Fibroblast of the conjunctiva (primary cell): ENCODE measurements at regions not wholly inside any gene's neighbourhood (a gene's known extent, or its start where the extent isn't known, plus 50 kb on each side); places are given as distances from the start of the nearest gene placed in this dataset.

Experiments
- DNase-seq: peaks from one replicate; pipeline ENCODE4 v3.0.0-alpha.2; 2010; ENCODE audit warnings: low read depth

DNA sequence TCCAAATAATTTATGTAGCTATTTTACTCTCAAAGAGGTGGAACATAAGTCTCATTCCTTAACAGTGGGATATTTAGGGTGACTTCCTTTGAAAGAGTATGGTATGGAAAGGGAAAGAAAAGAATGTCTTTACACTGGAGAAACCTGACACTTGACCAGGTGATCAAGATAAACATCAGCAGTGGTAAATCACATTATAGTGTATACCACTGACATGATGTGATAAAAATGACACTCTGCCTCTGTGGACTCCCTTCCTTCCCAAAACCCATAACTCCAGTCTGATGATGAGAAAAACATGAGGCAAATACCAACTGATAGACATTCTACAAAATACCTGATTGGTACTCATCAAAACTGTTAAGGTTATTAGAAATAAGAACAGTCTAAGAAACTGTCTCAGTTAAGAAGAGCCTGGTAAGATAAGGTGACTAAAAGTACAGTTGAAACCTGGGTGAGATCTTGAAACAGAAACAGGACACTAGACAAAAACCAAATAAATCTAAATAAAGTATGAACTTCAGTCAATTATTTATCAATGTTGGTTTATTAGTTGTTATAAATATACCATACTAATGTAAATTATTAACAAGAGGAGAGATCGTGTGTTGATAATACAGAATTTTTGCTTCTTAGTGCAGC, 144.2 kb upstream of the PCDH18 start:
- DNase-seq = no peak

DNA sequence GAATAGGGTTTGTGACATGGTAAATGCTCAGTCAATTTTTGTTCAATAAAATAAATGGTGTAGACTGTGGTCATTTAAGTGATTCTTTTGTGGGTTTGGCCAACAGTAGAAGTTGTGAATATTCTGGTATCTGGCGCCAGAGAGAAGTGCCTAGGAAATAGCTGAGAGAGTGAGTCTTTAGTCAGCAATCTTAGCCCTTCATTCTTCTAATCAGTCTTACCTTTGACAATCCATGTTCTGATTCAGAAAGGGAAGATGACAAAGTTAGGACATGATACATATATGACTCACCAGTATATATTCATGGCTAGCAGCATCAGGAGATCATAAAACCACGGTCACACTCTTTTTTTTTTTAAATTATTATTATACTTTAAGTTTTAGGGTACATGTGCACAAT, 141.8 kb upstream of the PCDH18 start:
- DNase-seq = no peak

DNA sequence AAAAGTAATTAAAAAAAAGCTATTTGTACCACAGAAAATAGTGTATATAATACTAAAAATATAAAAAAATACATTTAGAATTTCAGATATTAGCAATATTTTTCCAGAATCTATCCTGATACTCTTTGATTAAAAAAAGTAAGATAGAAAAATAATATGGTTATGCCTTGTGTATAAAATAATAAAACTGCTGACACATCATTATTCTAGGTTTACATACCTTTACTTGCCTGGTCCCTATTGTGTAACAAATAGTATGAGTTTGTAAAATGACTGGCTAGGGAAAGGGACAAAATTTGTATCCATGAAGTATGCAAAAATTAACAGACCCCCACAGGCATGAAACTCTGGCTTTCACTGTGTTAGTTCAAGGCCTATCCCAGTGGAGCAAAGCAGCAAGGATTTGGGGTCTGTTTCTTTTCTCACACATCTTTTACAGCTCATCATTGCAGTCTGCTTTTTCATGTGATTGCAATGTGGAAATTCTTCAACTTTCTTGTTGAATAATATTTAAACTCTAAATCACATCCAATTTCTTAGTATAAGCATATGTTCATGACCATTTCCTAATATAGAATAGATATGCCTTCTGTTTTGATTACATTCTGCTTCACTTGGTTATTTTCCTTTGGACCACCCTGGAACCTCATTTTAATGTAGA, 136.7 kb upstream of the PCDH18 start:
- no peak for DNase-seq

DNA sequence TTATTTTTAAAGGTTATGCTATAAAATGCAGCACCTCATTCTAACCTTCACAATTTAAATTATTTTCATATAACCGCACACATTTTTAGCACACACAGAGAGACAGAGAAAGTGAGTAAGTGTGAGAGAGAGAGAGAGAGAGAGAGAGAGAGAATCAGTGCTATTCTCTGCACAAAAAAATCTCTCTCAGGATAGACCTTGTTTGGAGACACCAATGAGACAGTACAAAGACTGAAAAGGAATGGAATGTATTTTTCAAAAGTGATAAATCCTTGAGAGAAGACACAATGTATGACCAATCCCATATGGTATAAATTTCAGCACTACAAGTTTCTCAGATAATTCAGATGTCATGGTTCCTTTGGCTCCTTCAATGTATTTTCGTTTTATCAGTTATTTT, 132.1 kb upstream of the PCDH18 start:
- DNase-seq = no peak

DNA sequence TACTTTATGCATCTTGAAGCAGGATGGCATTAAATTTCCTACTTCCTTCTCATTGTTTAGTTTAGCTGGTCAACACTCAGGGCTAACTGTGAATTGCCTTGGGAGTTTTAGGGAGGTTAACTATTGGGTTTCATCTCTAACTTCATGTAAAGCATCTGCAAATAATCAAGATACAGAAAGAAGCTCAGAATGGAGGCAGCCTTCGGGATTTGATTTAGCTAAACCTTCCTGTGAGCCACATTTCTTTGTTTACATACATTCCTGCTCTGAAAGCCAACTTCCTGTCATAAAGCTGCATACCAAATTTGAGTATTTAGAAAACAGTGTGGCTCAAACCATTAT, 131.7 kb upstream of the PCDH18 start:
- DNase-seq = peak; percentile 90

DNA sequence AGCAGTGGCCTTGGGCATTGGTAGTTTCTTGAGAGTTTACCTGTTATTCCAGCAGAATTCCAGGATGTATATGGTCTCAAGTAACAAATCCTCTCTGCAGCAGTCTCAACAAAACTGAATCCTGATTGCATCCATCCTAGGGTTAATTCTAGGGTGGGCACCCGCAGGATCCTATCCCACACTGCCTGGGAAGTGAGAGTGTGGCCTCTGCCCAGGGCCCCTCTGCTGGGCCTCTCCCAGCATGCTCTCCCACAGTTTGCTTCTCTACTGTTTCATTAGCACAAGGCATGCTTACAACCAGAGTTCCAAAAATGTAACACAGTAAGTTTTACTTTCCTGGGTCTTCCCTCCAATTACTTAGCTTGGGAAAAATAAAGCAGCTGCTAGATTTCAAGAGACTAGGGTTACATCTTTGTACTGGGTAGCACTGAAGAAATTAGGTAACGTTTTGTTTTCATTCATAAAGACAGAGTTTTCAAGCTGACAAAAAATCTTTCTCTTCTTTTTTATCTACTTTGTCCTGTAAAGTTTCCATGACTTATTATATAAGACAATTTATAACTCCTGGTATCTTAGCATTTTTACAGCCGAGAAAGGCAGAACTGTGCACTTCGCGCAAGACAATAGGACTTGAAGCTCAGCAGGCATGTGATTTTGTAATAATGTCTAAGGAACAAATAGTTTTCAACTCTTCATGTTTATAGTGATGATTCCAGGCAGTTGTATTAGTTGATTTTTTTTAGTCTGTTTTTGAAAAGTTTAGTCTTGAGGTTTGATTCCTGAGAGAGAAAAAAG, 131.2 kb upstream of the PCDH18 start:
- no peak for DNase-seq

DNA sequence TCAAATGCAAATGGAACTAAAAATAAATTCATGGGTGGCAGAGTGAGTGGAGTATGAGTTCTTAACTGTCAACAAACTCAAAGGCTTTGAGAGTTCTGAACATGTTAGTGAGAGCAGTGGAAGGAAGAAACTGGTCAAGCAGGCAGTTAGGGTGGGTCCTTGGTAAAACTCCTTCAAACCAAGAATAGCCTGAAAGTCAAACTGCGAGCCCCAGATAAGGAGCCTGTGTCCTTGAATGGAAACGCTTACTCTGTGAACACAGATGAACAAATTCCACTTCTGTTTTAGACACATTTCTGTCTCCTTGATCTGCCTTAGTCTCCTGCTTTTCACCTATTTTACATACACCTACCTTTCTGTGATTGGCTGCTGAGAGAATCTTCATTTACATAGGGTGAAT, 129.4 kb upstream of the PCDH18 start:
- no peak for DNase-seq

DNA sequence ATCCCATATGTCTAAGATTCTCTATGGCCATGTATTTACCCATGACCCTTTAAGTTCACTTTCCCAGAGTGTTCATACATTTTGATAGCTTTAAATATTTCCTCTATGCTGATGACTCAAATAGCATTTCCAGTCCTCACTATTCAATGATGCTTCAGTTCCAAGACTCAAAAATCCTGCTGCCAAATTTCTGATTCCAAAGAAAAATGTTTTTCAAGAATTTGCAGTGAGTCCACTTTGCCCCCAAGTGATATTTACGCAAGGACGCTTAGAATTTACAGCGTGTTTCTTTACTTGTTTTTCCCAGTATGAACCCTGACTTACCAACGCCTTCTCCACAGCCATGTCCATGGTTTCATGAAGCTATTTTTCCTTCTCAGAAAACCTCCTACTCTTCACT, 127.9 kb upstream of the PCDH18 start:
- no peak for DNase-seq

DNA sequence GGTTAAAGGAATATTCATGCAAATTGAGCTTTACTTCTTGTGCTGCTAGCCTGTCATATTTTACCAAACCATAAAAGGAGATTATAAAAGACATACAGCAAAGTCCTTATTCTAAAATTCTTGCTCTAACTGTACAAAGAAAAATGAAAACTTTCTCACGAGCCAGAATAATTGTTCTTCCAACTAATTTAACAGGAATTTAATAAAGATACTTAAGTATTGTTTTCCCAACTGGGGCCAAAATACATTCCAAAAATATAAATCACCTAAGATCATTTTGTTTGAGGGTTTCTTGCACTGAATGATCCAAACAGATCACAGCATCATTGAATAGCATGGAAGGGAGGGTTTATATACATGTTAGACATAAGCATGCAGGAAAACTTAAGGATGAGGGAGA, 127.1 kb upstream of the PCDH18 start:
- DNase-seq = no peak

DNA sequence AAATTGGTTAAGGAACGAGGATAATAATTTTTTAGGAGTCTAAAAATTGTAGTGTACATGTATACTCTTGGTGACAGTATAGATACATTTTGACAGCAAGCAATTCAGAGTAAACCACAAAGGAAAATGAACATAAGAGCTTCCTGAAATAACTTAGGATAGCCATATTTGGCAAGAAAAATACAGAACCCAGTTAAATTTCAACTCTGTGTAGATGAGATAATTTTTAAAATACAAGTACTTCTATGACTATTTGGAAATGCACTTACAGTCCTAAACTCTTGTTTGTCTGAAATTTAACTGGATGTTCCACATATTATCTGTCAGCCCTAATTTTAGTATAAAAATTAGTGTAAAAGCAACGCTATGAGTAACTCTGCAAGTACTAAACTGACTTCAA, 124.4 kb upstream of the PCDH18 start:
- DNase-seq = no peak

DNA sequence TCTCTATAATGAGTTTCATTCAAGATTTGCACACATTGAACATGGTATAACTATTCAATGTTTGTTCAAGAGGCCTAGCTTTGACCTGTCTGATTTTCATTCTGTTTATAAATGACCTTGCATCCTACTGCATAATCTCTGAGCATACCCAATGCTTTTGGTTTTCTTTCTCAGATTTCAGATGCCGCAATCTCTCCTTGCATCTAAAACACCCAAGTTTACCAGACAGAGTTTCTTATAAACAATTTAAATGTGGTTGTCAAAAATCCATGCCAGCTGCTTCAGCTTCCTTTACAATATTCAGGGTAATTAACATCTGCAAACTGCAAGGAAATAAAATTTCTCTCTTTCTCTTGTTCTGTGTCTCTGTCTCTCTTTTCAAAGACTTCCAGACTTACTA, 123.0 kb upstream of the PCDH18 start:
- no peak for DNase-seq

DNA sequence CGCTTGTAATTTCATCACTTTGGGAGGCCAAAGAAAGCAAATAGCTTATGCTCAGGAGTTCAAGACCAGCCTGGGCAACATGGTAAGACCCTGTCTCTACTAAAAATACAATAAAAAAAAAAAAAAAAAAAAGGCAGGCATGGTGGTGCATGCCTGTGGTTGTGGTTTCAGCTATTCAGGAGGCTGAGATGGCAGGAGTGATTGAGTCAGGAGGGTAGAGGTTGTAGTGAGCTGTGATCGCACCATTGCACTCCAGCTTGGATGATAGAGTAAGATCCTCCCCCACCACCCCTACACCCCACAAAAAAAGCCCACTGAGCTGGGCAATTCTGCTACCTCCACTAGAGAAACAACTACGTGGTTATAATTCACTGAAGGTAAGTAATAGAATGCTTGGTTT, 118.8 kb upstream of the PCDH18 start:
- no peak for DNase-seq

DNA sequence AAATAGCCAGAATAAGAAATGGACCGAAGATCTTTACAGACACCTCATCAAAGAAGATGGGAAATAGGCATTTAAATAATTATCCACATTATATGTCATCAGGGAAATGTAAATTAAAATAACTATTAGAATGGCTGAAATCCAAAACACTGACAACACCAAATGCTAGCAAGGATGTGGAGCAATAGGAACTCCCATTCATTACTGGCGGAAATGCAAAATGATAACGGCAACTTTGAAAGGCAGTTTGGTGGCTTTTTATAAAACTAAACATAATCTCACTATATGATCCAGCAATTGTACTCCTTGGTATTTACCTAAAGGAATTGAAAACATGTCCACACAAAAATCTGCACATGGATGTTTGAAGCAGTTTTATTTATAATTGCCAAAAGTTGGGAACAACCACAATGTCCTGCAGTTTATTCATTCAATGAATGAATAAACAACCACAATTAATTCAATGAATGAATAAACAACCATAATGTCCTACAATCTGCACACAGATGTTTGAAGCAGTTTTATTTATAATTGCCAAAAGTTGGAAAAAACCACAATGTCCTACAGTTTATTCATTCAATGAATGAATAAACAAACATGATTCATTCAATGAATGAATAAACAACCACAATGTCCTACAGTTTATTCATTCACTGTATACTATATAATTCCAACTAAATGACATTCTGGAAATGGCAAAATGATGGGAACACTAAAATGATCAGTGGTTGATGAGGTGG, 117.6 kb upstream of the PCDH18 start:
- DNase-seq = no peak

DNA sequence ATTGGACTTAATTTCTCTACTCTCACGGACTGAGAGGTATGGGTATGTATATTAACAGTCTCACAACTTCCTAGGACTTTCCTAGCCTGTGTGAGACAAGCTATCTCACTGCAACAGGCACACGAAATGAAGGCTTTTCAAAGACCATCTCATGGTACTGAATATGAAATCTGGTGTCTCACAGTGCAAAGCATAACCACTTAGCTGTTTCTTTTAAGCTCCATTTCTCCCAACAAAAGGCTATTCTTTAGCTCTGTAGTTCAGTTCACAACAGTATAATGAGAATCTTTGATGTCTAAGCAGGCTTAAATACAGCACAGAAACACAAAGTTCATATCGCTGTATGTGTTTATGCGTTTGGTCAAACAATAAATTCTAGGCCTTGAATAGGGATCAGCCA, 116.2 kb upstream of the PCDH18 start:
- DNase-seq = no peak

DNA sequence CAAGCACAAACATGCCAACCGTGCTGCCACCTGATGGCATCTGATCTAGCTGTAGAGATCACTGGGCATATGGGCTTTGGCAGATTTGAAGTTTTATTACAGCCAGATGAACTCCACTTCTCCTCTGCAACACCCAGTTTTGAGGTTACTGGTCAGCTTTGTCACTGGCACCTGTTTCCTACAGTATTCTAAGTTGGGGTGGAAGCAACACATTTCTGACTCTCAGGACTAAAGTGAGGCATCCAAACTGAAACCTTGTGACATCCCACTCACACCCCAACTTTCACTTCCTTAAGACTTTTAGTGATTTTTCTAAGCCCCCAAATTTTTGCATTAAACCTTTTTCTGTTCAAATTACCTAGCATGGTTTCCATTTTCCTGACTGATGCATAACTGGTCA, 115.1 kb upstream of the PCDH18 start:
- DNase-seq = no peak

DNA sequence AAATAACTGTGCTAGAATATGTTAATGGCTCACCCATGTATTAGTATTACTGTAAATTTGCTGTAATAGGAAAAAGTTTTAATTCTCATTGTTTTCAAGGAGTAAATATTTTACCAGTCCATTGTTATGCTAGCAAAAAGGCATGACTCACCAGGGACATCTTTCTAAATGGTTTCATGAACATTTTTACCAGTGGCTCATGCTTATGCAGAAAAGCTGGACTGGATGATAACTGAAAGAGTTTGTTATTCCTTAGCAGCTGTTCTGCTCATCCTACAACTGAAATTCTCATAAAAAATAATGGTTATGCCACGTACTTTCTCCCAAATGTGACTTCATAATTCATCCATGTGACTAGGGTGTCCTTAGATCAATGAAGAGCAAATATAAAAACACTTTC, 111.9 kb upstream of the PCDH18 start:
- DNase-seq = no peak

DNA sequence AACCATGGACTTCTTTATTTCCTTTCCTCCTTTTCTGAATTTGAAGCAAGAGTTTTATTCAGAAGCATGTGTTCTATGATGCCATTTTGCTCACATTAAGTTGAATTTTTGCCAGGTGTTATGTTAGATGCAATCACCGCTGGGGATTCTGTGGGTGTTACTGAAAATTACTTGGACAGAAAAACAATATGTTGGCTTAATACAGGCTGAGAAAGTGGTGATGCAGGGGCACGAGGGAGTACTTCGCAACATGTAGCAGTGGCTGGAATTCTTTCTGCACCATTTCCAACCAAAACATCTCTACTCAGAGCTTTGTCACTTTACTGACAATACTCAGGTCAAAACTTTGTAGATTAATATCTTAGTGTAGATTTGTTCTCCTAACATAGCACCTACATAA, 109.2 kb upstream of the PCDH18 start:
- DNase-seq = peak; percentile 82

DNA sequence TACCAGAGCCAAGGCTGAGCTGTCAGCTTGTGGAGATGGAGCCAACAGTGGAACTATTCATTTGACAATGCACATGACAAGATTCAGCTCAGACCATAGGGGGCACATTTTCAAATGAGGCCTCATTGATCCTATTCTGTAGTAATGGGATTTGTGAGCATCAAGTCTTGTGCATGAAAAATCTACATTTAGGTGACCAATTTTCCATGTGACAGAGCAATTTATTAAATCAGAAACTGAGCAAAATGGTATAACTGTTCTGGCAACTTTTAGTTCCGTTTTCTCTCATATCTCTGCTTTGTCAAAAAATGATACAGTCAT, 108.5 kb upstream of the PCDH18 start:
- no peak for DNase-seq

DNA sequence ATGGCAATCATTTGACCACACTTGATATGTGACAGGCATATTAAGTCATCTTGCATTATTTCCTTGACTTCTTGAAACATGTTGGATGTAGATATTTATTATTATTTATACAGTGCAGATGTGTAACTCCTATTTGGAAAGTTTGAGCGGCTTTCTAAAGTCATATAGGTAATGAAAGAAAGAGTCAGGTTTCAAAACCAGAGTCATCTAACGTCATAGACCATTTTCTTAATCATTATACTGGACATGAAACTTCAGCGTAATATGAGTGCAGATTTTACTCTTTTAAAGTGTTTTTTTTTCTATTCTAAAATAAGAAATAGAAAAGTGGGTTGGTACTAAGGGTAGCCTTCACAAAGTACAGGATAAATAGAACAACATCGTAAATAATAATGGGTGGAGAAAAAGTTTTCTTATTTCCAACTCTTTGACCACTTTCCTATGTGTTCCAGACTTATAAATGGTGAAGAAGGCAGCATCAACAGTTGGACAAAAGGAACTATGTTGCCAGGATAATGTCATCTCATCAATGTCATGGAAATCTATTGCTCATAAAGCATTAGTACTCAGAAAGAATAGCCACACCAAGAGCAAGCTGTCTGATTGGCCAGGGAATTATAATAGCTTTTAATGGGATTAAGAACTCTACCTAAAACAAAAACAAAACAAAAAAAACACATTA, 108.0 kb upstream of the PCDH18 start:
- no peak for DNase-seq

DNA sequence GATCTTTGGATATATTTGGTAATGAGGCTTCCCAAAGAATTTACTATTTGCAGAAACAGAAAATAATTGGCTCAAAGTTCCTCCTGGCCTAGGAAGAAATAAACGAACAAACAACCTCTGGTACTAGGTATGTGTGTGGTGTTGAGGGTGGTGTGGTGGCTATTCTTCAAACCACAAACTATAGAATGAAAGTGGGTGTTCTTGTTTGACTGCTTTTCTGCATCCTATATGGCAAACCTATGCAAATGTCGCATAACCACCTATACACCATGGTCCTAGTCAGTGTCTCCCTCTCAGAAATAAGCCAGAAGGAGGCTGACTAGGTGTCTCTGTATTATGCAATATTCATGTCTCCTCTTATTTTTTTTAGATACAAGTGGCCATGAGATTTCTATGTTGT, 106.6 kb upstream of the PCDH18 start:
- no peak for DNase-seq

DNA sequence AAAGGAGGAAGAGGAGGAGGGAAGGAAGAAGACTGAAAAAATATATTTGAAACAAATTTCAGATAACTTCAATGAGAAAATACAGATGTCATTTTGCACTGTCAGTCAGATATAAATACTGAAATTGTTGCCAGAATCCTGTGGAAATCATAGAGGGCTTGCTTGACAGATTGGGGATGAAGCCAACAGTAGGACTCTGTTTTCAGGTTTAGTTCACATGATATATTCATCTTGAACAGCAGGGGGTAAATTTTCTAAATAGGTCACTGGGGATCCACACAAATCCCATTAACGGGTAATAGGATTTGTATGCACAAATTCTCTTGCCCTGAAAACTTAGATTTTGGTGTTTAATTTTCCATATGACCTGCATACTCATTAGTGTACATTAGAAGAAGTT, 103.3 kb upstream of the PCDH18 start:
- DNase-seq = no peak

DNA sequence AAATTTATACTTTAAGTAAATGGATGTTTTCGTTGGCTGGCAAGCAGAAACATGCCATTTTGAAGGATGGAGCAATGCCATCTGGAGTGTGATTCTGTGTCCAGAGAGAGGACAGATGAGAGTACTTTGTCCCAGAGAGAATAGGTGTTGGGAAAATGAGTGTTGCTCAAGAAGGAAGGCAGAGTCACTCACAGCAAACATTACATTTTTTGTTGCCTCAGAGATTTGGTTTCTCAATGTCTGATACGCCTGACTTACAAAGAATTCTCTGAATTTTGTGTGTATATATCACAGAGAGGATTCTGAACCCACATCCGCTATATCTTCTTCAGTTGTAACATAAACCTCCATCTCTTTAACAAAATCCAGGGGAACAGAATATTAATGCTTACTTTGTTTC, 102.8 kb upstream of the PCDH18 start:
- DNase-seq = peak; percentile 49

DNA sequence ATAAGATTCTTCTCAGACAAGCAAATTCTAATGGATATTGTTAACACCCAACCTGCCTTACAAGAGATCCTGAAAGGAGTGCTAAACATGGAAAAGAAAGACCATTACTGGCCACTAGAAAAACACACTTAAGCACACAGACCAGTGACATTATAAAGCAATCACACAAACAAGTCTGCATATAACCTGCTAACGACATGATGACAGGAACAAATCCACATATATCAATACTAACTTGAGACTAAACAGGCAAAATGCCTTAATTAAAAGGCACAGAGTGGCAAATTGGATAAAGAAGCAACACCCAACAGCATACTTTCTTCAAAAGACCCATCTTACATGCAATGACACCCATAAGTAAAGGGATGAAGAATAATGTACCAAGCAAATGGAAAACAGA, 100.5 kb upstream of the PCDH18 start:
- no peak for DNase-seq
